ENCODE measurements at regions not wholly inside any gene's neighbourhood (a gene's known extent, or its start where the extent isn't known, plus 50 kb on each side); places are given as distances from the start of the nearest gene placed in this dataset.

GRCh38 chr4:19832411-19832810 is 419.3 kb upstream of the SLIT2 start:
- no peak for ATAC-seq
- intact Hi-C loops (cut with DNase I): no loop called here
- no peak for DNase-seq (ENCODE audit: low spot score)

- intact Hi-C loops (cut with DNase I): no loop called here
- ATAC-seq (no peak), DNase-seq (ENCODE audit: low spot score) (no peak)
Observed at GRCh38 chr4:19831644-19832285, 419.9 kb upstream of the SLIT2 start.

- DNase-seq (ENCODE audit: low spot score) (no peak), ATAC-seq (no peak)
- intact Hi-C loops (cut with DNase I): no loop called here
Observed at GRCh38 chr4:19829101-19829500, 422.6 kb upstream of the SLIT2 start.

- ATAC-seq (no peak), DNase-seq (ENCODE audit: low spot score) (no peak)
- intact Hi-C loops (cut with DNase I): no loop called here
Observed at GRCh38 chr4:19823781-19824180, 427.9 kb upstream of the SLIT2 start.

- intact Hi-C loops (cut with DNase I): no loop called here
- ATAC-seq (no peak), DNase-seq (ENCODE audit: low spot score) (no peak)
Observed at GRCh38 chr4:19819737-19820136, 432.0 kb upstream of the SLIT2 start.

- intact Hi-C loops (cut with DNase I): no loop called here
- DNase-seq (ENCODE audit: low spot score) (no peak), ATAC-seq (no peak)
Observed at GRCh38 chr4:19809989-19810388, 441.7 kb upstream of the SLIT2 start.

- intact Hi-C loops (cut with DNase I): no loop called here
- ATAC-seq (no peak), DNase-seq (ENCODE audit: low spot score) (no peak)
Observed at GRCh38 chr4:19807505-19807904, 444.2 kb upstream of the SLIT2 start.

GRCh38 chr4:19806865-19807264 is 444.8 kb upstream of the SLIT2 start:
- ATAC-seq: no peak
- no peak for DNase-seq (ENCODE audit: low spot score)
- intact Hi-C loops (cut with DNase I): no loop called here

- DNase-seq (ENCODE audit: low spot score): no peak
- intact Hi-C loops (cut with DNase I): no loop called here
- ATAC-seq: no peak
Observed at GRCh38 chr4:19803406-19803805, 448.3 kb upstream of the SLIT2 start.

- DNase-seq (ENCODE audit: low spot score): no peak
- no peak for ATAC-seq
- intact Hi-C loops (cut with DNase I): no loop called here
Observed at GRCh38 chr4:19793831-19794230, 457.9 kb upstream of the SLIT2 start.

- ATAC-seq: no peak
- DNase-seq (ENCODE audit: low spot score): no peak
- intact Hi-C loops (cut with DNase I): no loop called here
Observed at GRCh38 chr4:19791422-19792123, 460.1 kb upstream of the SLIT2 start.

GRCh38 chr4:19786616-19787015 is 465.1 kb upstream of the SLIT2 start:
- DNase-seq (ENCODE audit: low spot score) (no peak), ATAC-seq (no peak)
- intact Hi-C loops (cut with DNase I): no loop called here

GRCh38 chr4:19783667-19784223 is 468.0 kb upstream of the SLIT2 start:
- no peak for DNase-seq (ENCODE audit: low spot score)
- ATAC-seq: no peak
- intact Hi-C loops (cut with DNase I): no loop called here

- no peak for ATAC-seq
- intact Hi-C loops (cut with DNase I): no loop called here
- no peak for DNase-seq (ENCODE audit: low spot score)
Observed at GRCh38 chr4:19780871-19781270, 470.8 kb upstream of the SLIT2 start.

- ATAC-seq: no peak
- DNase-seq (ENCODE audit: low spot score): no peak
- intact Hi-C loops (cut with DNase I): no loop called here
Observed at GRCh38 chr4:19776929-19777328, 474.8 kb upstream of the SLIT2 start.

GRCh38 chr4:19776021-19776459 is 475.7 kb upstream of the SLIT2 start:
- intact Hi-C loops (cut with DNase I): no loop called here
- DNase-seq (ENCODE audit: low spot score) (no peak), ATAC-seq (no peak)

- no peak for ATAC-seq
- intact Hi-C loops (cut with DNase I): no loop called here
- DNase-seq (ENCODE audit: low spot score): no peak
Observed at GRCh38 chr4:19774690-19775256, 476.9 kb upstream of the SLIT2 start.

- intact Hi-C loops (cut with DNase I): no loop called here
- ATAC-seq: no peak
- no peak for DNase-seq (ENCODE audit: low spot score)
Observed at GRCh38 chr4:19772581-19772980, 479.1 kb upstream of the SLIT2 start.

- ATAC-seq: no peak
- DNase-seq (ENCODE audit: low spot score): no peak
Observed at GRCh38 chr4:19756661-19757060, 495.0 kb upstream of the SLIT2 start.

GRCh38 chr4:19752599-19752998 is 499.1 kb upstream of the SLIT2 start:
- intact Hi-C loops (cut with DNase I): no loop called here
- no peak for DNase-seq (ENCODE audit: low spot score)
- no peak for ATAC-seq

More at GRCh38 chr4:19756661-19757060, 495.0 kb upstream of the SLIT2 start:
- intact Hi-C loops (cut with DNase I): no loop called here
